ENCODE measurements at regions not wholly inside any gene's neighbourhood (a gene's known extent, or its start where the extent isn't known, plus 50 kb on each side); places are given as distances from the start of the nearest gene placed in this dataset.

GRCh38 chr2:154995361-154995760 is 296.9 kb downstream of the KCNJ3 start:
- Histone ChIP-seq H3K9ac (replicated peaks; ENCODE audit: extremely low read depth, insufficient read depth, low read length) (no peak overlapping the region), H3K9me1 (replicated peaks; ENCODE audit: control insufficient read depth, extremely low read depth, insufficient read depth, low read length) (no peaks in the 10 kb centered on the region), H4K20me1 (replicated peaks; ENCODE audit: control insufficient read depth, extremely low read depth, insufficient read depth, low read length) (no peaks in the 10 kb centered on the region), H2AFZ (ENCODE audit: low read depth, low read length) (no peak overlapping the region), H3K27me3 (ENCODE audit: control insufficient read depth in 2 of 2, insufficient read depth in 2 of 2, low read length in 2 of 2) (no peaks in the 10 kb centered on the region), H3K4me2 (ENCODE audit: insufficient read depth, low read length) (no peak overlapping the region), H3K4me3 (replicated peaks in 1 of 3; ENCODE audit: insufficient read depth in 1 of 3, low read depth in 1 of 3, low read length in 3 of 3) (no peak overlapping the region), H3K9me3 (replicated peaks; ENCODE audit: control insufficient read depth, insufficient read depth, low read length) (no peaks in the 10 kb centered on the region), H3K79me2 (ENCODE audit: control insufficient read depth, insufficient read depth, low read length) (no peaks in the 10 kb centered on the region), H3K27ac (ENCODE audit: insufficient read depth, low read depth, low read length) (no peak overlapping the region), H3K4me1 (ENCODE audit: control insufficient read depth, extremely low read depth, insufficient read depth, low read length) (no peaks in the 10 kb centered on the region), H3K36me3 (ENCODE audit: control insufficient read depth in 2 of 2, extremely low read depth in 1 of 2, insufficient read depth in 2 of 2, low read length in 2 of 2) (no peaks in the 10 kb centered on the region)
- dilution Hi-C loops (cut with MboI; ENCODE audit: extremely low pct_ligation_motif_present, low sequenced_read_pairs) = no loop called here
- FAIRE-seq (no peak), DNase-seq (ENCODE audit: low read depth, low spot score) (peak; percentile 31)
- peak; percentile 27 for TF ChIP-seq FOS (IDR thresholded peaks at IDR 0.05; ENCODE audit: borderline replicate concordance, insufficient read depth, low read length)
- no peak for TF ChIP-seq GATA2 (IDR thresholded peaks at IDR 0.05; ENCODE audit: insufficient read depth, insufficient read length, low read depth, low read length)
- TF ChIP-seq POLR2AphosphoS5 (IDR thresholded peaks at IDR 0.05; ENCODE audit: insufficient read depth, low read depth, low read length) = no peak
- CTCF ChIA-PET = no interaction called here
- intact Hi-C loops (cut with micrococcal nuclease) = loop anchor here (1.0 kb wide), 1 partner anchor 32 kb away; no protein-coding TSS in a partner anchor
- POLR2A ChIA-PET = no interaction called here
- no TSS peak for BruUV-seq (replicated peaks)

- no peak overlapping the region for H3K27ac ChIP-seq (ENCODE audit: insufficient read depth, low read depth, low read length)
- BruUV-seq (replicated peaks) = no TSS peak
- no peak overlapping the region for H2AFZ ChIP-seq (ENCODE audit: low read depth, low read length)
- no peaks in the 10 kb centered on the region for H3K27me3 ChIP-seq (ENCODE audit: control insufficient read depth in 2 of 2, insufficient read depth in 2 of 2, low read length in 2 of 2)
- dilution Hi-C loops (cut with MboI; ENCODE audit: extremely low pct_ligation_motif_present, low sequenced_read_pairs) = no loop called here
- no peak for FAIRE-seq
- peak; percentile 72 for DNase-seq (ENCODE audit: low read depth, low spot score)
- H3K36me3 ChIP-seq (ENCODE audit: control insufficient read depth in 2 of 2, extremely low read depth in 1 of 2, insufficient read depth in 2 of 2, low read length in 2 of 2) = no peaks in the 10 kb centered on the region
- H3K9ac ChIP-seq (replicated peaks; ENCODE audit: extremely low read depth, insufficient read depth, low read length) = no peak overlapping the region
- no peaks in the 10 kb centered on the region for H3K9me1 ChIP-seq (replicated peaks; ENCODE audit: control insufficient read depth, extremely low read depth, insufficient read depth, low read length)
- intact Hi-C loops (cut with micrococcal nuclease) = no loop called here
- H4K20me1 ChIP-seq (replicated peaks; ENCODE audit: control insufficient read depth, extremely low read depth, insufficient read depth, low read length) = no peaks in the 10 kb centered on the region
- ChIA-PET POLR2A (no interaction called here), CTCF (no interaction called here)
- TF ChIP-seq CTCF (IDR thresholded peaks at IDR 0.05; ENCODE audit: extremely low read depth in 1 of 2, insufficient read depth in 1 of 2, low read depth in 1 of 2, low read length in 2 of 2) (no peak), FOS (IDR thresholded peaks at IDR 0.05; ENCODE audit: borderline replicate concordance, insufficient read depth, low read length) (no peak), EZH2 (IDR thresholded peaks at IDR 0.05; ENCODE audit: borderline replicate concordance, low read depth, low read length, severe bottlenecking) (no peak), POLR2AphosphoS5 (IDR thresholded peaks at IDR 0.05; ENCODE audit: insufficient read depth, low read depth, low read length) (no peak), GATA2 (IDR thresholded peaks at IDR 0.05; ENCODE audit: insufficient read depth, insufficient read length, low read depth, low read length) (no peak), POLR2A (IDR thresholded peaks at IDR 0.05; ENCODE audit: low read depth, low read length) (no peak), MAX (IDR thresholded peaks at IDR 0.05; ENCODE audit: insufficient read depth, insufficient read length) (no peak), JUN (IDR thresholded peaks at IDR 0.05; ENCODE audit: borderline replicate concordance, insufficient read depth, insufficient read length, low read depth) (no peak)
- no peaks in the 10 kb centered on the region for H3K9me3 ChIP-seq (replicated peaks; ENCODE audit: control insufficient read depth, insufficient read depth, low read length)
- H3K79me2 ChIP-seq (ENCODE audit: control insufficient read depth, insufficient read depth, low read length) = no peaks in the 10 kb centered on the region
- H3K4me3 ChIP-seq (replicated peaks in 1 of 3; ENCODE audit: insufficient read depth in 1 of 3, low read depth in 1 of 3, low read length in 3 of 3) = no peak overlapping the region
- H3K4me1 ChIP-seq (ENCODE audit: control insufficient read depth, extremely low read depth, insufficient read depth, low read length) = no peaks in the 10 kb centered on the region
- no peak overlapping the region for H3K4me2 ChIP-seq (ENCODE audit: insufficient read depth, low read length)
Observed at GRCh38 chr2:154992826-154993225, 294.3 kb downstream of the KCNJ3 start.
